ENCODE measurements at regions not wholly inside any gene's neighbourhood (a gene's known extent, or its start where the extent isn't known, plus 50 kb on each side); places are given as distances from the start of the nearest gene placed in this dataset.

GRCh38 chr7:86970986-86971385, 88.5 kb downstream of the ELAPOR2 start:
- DNase-seq = no peak

- no peak for DNase-seq
These were observed 88.9 kb downstream of the ELAPOR2 start for GRCh38 chr7:86970547-86970946.

- DNase-seq = no peak
These were observed 89.6 kb downstream of the ELAPOR2 start for GRCh38 chr7:86969865-86970264.

DNA sequence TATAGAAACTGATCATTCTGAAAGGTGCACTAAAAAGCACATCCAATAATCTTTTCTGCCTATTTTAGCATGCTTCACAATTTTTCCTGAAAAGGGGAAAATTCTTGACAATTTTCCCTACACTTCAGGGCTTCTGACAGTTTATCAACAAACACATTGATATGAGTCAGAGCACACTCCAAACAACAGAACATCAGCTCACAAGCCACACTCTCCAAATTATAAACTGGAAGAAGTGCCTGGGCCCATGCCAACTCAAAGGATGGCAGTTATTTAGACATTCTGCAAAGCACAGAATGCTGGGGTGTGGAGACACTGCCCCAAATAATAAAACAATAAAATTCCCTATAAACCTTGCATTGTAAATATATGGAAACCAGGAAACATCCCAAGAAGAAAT, 90.8 kb downstream of the ELAPOR2 start:
- DNase-seq = no peak

DNA sequence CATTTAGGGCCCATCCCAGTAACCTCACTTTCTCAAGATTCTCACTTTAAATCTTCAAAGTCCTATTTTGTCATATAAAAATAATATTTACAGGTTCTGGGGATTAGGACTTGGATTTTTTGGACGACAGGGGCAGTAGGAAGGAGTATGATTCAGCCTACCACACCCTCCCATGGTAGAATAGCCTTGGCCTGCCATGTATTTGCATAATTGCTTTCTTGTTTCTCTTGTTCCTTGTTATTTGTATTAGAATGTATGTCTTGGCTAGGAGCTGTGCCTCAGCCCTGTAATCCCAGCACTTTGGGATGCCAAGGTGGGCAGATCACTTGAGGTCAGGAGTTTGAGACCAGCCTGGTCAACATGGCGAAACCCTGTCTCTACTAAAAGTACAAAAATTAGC, 92.5 kb downstream of the ELAPOR2 start:
- DNase-seq = no peak

DNA sequence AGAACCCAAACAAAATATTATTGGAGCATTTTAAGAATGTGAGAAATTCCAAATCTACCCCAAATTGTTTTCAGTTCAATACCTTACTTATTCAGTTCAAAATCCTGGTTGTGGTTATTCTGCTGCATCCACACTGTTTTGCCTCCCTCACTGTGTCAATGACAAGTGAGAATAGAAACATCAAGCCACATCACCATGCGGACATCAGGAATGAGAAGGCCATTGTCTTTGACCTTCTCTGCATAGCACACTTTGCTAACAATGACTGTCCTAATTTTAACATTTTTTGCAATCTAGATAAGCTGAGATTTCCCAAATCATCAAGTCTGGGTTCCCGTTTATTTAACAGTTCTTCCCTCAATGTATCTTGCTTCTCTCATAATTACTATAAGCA, 93.7 kb downstream of the ELAPOR2 start:
- no peak for DNase-seq

DNA sequence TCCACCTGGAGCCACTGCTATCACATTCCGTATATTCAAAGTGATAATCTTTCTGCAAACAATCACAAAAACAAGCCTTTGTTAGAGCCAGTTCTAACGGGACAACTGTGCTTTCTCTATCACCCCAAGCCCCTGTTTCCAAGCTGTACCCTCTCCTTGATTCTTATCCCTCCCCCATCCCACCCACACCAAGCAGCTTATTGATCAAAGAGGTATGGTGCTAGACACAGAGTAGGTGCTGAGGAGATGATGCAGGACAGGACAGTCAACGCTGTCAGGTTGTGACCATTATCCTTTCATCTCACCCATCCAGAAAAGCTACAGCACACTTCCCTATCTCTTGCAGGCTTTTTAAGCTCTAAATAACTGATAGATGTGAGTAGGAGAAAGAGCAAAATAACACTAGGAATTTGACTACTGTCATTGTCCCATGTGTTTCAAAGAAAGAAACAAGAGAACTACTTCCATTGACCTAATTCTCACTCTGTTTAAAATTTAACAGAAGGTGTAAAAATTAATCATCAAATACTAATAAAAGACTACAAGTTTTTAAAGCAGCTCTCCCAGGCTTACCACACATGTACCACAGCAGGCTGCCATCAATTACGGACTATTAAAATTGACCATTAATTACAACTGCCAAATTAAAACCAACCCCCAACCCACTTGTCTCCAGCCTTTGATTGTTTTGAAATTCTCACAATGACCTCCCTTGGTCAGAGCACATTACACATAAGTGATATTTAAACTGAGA, 94.3 kb downstream of the ELAPOR2 start:
- DNase-seq = no peak

- no peak for DNase-seq
These were observed 95.7 kb downstream of the ELAPOR2 start for GRCh38 chr7:86963599-86964230.

DNA sequence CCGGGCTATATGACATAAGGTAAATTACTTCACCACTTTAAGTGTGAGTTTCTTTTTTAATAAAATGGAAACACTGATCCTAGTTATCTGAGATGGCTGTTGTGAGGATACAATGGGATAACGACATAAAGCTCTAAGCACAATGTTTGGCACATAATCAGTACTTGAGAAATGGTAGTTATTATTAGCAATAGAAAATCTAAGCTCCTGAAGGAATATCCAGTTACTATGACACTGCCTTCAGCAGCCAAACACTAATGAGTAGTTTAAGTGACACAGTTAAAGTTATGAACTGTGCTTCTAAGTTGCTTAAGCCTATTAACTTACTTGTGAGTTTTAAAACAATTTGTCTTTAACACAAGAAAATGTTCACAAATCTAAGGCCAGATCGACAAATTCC, 96.8 kb downstream of the ELAPOR2 start:
- no peak for DNase-seq

DNA sequence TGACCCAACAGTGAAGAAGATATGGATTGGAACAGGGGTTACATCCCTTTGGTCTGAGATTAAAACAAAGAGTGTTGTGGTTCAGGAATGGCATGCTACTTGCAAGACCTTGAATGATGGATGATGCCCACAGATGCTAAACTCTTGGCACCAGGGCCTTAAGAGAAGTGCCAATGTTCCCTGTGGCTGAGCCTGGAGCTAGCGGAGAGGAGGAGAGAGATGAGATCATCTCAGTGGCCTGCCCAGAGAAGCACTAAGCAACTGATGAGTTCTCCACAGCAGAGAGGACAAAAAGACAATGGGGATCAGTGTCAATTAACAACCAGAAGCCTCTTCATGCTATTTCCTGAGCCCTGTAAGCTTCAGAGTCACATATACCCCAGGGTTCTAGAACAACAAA, 97.8 kb downstream of the ELAPOR2 start:
- no peak for DNase-seq

- no peak for DNase-seq
These were observed 101.1 kb downstream of the ELAPOR2 start for GRCh38 chr7:86958380-86958779.

- no peak for DNase-seq
These were observed 102.9 kb downstream of the ELAPOR2 start for GRCh38 chr7:86956567-86956966.

DNA sequence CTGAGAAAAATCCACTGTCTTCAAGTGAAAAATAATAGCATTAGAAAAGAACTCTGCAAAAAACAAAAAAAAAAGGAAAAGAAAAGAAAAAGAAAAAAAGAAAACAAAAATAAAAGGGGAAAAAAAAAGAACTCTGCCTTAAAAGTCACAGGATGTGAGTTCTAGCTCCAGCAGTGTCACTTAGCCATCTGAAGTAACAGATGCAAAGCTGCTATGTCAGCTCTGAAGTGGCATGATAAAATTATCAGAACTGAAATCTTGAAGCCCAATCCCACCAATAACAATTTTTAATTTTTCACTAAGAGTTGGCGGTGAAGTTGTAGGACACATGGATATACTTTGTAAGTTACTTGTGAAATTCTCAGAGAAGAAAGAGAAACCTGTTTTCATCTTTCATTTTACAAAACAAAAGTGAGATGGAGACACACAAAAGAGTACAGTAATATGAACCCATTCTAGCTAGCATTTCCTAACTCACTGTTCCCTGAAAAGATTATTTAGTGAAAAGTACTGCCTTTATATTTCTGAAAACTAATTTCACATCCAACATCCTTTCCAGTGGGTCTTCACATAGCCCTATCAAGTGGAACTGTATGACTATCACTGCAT, 103.5 kb downstream of the ELAPOR2 start:
- no peak for DNase-seq

DNA sequence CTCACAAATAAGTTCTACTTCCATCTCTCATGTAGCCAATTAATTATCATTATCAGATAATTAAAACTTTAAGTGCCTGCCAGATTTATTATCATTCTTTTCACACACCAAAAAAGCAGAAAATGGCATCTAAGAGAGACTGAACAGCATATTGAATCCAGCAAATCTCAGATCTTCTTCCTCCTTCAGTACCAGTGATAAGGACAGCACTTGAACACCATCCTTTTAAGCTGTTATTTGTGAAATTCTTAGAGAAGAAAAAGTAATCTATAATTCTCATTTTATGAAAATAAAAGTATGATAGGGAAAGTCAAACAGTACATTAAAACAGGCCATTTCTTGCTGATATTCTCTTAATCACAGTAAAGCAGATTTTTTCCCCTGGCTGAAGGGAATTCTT, 104.5 kb downstream of the ELAPOR2 start:
- no peak for DNase-seq

DNA sequence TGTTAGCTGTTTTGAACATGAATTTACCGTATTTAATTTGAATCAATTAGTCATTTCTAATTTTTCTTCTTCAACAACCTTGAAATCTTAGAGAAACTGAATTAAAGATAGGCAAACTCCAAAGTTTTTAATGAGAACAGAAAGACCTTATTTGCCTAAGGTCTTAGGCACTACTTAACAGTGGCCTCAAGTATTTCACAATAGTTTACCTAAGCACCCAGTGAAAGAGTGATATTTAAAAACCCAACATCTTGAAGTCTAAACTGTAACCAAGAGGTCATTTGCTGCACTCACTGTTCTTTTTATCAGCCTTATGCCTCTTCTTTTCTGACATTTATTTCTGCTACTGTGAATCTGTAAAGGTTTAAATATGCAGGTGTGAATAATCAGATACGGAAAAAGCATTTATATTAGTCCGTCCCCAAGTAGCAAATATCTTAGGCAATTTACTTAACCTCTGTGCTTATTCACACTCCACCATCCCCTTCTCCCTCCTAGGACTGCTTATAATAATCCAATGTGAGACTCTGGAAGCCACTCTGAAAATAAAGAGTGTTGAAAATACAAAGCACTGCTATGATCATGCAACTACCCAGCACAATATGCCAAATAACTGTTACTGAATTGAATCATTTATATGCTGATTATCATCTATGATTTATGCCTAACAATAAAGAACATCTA, 105.7 kb downstream of the ELAPOR2 start:
- DNase-seq = no peak

- no peak for DNase-seq
These were observed 106.2 kb downstream of the ELAPOR2 start for GRCh38 chr7:86953219-86953618.

DNA sequence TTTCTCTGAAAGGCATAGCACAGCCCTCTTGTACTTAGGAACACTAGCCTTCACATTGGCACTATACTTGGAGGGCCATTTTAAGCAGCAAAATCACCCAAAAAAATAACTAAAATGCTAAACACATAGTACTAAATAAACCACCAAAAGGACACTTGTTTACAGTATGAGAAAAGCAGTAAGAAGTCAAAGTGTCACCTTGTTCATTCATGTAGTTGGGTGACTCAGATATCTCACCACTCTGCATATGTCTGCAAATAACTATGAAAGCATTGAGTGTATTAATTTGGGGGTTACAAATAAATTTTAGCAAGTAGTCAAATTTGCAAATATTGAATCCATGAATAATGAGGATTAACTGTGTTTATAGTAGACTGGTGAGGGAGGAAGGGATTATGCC, 107.6 kb downstream of the ELAPOR2 start:
- DNase-seq = no peak

GRCh38 chr7:86950944-86951343, 108.5 kb downstream of the ELAPOR2 start:
- DNase-seq = no peak

- no peak for DNase-seq
These were observed 109.1 kb downstream of the ELAPOR2 start for GRCh38 chr7:86950360-86950759.

- no peak for DNase-seq
These were observed 109.6 kb downstream of the ELAPOR2 start for GRCh38 chr7:86949779-86950260.

- DNase-seq = no peak
These were observed 110.2 kb downstream of the ELAPOR2 start for GRCh38 chr7:86949052-86949778.

DNA sequence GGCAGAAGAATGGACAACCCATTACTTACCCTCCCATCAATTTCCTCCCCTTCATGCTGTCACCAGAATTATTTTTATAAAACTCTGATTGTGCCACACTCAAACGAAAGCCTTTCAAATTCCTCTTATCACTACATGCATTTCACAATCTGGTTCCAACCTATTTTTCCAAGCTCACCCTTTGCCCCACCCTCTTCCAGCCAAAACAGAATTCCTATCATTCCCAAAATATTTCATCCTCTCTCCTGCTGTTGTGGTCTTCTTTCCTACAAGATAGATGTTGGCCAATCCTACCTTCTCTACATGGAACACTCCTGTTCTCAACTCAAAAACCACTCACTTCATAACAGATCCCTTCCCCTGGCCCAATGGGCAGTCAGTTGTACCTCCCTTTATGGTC, 111.5 kb downstream of the ELAPOR2 start:
- no peak for DNase-seq

DNA sequence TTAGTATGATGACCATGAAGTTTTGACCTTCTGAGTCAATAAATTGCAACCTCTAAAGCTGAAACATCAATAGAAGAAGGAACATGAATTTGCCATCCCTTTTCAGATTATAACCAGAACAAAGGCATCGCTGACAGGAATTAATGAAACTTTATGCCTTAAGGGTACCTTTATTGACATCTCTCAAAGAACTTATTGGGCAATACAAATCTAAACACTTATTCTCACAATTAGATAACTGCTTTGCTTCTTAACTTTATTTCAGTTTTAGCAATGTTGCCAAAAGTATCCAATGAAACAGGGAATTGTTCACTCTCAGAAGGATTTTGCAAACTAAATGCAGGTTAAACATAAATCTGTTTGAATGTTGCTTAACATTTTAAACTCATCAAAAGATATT, 116.0 kb downstream of the ELAPOR2 start:
- DNase-seq = no peak

Data from MV-4-11 (cell line).